D721Med (cell line): ENCODE measurements at regions not wholly inside any gene's neighbourhood (a gene's known extent, or its start where the extent isn't known, plus 50 kb on each side); places are given as distances from the start of the nearest gene placed in this dataset.
A peak's percentile ranks its signal among the peaks of the same experiment; 100 is the strongest.

Experiments used
- DNase-seq: peaks from one replicate; pipeline ENCODE4 v3.0.0; 2011; ENCODE audit warnings: low spot score; ENCODE audit not compliant: insufficient read length
- FAIRE-seq: peaks from 2 replicates; lab custom pipeline; 2011; peaks lifted over from hg19 to GRCh38; lab: Jason Lieb, UNC
- TF ChIP-seq, protein P1 (sequence below): IDR thresholded peaks from 2 replicates; pipeline ENCODE4 v1.5.1; 2012; ENCODE audit warnings: mild to moderate bottlenecking, control low read depth; ENCODE audit not compliant: insufficient read depth; ENCODE audit errors: missing control alignments

DNA sequence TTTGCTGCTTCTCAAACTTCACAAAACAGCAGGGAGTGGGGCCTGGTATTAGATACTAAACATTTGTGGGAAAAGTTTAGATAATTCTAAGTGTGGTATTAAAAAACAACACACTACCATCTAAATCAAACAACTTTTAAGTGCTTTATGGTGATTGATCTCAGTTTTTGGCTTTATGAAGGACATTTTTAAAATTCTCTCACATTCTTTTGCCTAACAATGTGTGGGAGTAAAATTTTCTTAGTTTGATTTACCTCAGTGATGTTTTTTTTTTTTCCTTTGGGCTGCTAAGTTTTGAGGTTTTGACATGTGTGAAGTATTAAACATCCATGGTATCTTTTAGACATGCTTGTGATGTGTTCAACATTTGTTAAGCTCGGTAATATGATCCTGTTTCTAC is 116.2 kb downstream of the DISP1 start:
- TF ChIP-seq, protein P1, sequence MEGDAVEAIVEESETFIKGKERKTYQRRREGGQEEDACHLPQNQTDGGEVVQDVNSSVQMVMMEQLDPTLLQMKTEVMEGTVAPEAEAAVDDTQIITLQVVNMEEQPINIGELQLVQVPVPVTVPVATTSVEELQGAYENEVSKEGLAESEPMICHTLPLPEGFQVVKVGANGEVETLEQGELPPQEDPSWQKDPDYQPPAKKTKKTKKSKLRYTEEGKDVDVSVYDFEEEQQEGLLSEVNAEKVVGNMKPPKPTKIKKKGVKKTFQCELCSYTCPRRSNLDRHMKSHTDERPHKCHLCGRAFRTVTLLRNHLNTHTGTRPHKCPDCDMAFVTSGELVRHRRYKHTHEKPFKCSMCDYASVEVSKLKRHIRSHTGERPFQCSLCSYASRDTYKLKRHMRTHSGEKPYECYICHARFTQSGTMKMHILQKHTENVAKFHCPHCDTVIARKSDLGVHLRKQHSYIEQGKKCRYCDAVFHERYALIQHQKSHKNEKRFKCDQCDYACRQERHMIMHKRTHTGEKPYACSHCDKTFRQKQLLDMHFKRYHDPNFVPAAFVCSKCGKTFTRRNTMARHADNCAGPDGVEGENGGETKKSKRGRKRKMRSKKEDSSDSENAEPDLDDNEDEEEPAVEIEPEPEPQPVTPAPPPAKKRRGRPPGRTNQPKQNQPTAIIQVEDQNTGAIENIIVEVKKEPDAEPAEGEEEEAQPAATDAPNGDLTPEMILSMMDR = no peak

DNA sequence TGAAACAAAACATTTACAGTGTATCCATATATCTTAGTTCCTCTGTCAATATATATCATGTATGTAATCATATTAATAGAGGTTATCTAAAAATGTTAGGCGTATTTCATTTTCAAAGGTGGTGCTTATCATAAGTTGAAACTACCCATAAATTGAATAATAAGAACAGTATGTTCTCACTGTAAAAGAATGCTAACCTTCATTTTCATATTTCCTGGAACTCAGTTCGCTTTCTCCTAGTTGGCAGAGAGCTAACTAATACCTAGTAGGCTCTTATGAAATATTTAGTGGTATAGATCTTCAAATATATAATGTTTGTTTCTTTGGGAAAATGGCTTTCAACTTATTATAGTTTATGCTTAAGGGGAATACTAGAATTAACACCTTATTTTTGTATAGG is 118.4 kb downstream of the DISP1 start:
- no peak for FAIRE-seq
- no peak for DNase-seq

More for the DNA sequence above, 116.2 kb downstream of the DISP1 start:
- FAIRE-seq = peak; percentile 91
- no peak for DNase-seq

DNA sequence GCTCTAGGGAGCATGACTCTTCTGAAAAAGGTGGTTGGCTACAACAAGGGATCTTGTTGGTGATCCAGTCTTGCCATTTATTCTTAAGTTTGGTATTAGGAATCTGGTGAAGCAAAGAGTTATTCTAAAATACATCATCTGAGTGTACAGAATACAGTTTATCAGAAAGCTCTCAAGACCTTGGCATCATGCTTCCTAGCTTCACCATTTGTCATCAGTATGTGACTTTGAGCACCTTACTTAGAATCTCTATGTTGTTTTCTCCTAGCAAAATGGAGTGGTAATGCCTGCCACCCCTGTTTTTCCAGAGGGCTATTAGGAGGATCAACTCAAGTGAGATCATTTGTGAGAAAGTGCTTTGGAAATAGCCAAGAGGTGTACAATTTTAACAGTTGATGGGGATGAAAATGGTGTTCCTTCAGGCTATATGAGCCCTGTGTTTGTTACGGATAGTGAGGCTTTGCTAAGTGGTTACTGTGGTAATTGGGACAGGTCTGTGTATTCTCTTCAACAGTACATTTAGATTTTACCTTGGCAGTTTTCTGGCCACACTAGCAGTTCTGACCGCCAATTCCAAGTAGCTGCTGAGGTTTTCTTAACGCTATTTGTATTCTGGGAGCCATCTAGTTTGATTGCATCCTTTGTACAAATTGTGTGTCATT is 120.5 kb downstream of the DISP1 start:
- FAIRE-seq = peak; percentile 29
- DNase-seq = no peak
- TF ChIP-seq, protein P1 = no peak

More for the DNA sequence above, 118.4 kb downstream of the DISP1 start:
- TF ChIP-seq, protein P1 = no peak

DNA sequence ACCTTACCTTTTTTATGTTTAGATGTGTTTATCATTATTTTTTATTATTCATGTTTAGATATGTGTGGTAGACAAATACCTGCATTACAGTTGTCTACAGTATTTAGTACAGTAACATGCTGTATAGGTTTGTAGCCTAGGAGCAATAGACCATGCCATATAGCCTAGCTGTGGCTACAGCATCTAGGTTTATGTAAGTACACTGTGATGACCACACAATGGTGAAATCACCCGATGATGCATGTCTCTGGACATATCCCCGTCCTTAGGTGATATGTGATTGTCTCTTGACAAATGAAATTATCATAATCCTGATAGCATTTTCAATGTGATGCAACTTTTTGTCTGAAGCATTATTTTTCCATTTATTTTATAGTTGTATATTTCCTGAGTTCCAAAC is 121.2 kb downstream of the DISP1 start:
- TF ChIP-seq, protein P1 = no peak
- FAIRE-seq (peak; percentile 68), DNase-seq (no peak)

DNA sequence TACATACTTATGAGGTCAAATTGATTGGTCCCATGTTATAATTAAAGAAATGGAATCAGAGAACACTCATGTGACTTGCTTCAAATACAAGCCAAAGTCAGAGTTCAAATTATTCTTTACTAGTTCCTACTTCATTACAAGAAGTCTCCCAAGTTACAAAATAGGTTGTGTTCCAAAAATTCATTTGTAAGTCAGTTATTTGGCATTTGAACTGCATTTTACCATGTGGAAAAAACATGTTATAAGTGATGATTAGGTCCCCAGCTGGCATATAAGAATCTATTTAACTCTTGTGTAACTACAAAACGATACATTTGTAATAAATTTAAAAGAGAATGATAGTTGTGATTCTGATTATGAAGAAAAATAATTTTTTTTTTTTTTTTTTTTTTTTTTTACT is 124.1 kb downstream of the DISP1 start:
- DNase-seq = no peak
- peak; percentile 38 for FAIRE-seq
- TF ChIP-seq, protein P1 = no peak

DNA sequence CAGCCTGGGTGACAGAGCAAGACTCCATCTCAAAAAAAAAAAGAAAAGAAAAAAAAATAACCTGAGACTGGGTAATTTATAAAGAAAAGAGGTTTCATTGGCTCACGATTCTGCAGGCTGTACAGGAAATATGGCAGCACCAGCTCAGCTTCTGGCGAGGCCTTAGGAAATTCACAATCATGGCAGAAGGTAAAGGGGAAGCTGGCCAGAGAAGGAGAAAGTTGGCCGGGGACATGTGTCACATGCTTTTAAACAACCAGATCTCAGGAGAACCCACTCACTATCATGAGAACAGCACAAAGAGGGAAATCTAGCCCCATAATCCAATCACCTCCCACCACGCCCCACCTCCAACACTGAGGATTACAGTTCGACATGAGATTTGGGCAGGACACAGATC is 125.3 kb downstream of the DISP1 start:
- TF ChIP-seq, protein P1 = no peak
- FAIRE-seq (no peak), DNase-seq (no peak)

DNA sequence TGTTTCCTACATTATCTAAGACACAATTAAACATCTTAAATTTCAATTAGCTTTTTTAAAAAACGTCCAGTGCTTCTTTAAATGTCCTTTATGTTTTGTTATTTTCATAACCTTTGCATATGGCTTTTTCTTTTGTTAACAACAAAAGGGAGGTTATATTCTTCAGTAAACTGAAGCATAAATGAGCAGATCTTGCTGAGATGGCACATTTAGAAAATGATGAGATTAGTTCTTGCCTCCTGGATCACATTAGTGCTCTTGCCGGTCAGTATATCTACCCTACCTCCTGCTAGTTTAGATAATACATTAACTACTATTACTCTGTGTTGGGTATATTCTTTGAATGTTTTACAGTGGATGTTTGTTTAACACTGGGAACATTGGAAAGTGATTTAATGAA is 126.1 kb downstream of the DISP1 start:
- DNase-seq = no peak
- TF ChIP-seq, protein P1 = no peak
- FAIRE-seq = peak; percentile 77
